ENCODE measurements at regions not wholly inside any gene's neighbourhood (a gene's known extent, or its start where the extent isn't known, plus 50 kb on each side); places are given as distances from the start of the nearest gene placed in this dataset.
"Not testable (repeated sequence)": the region's sequence is repeated elsewhere in the genome, so short reads cannot be mapped to it uniquely, and the experiment has no call there.

DNA sequence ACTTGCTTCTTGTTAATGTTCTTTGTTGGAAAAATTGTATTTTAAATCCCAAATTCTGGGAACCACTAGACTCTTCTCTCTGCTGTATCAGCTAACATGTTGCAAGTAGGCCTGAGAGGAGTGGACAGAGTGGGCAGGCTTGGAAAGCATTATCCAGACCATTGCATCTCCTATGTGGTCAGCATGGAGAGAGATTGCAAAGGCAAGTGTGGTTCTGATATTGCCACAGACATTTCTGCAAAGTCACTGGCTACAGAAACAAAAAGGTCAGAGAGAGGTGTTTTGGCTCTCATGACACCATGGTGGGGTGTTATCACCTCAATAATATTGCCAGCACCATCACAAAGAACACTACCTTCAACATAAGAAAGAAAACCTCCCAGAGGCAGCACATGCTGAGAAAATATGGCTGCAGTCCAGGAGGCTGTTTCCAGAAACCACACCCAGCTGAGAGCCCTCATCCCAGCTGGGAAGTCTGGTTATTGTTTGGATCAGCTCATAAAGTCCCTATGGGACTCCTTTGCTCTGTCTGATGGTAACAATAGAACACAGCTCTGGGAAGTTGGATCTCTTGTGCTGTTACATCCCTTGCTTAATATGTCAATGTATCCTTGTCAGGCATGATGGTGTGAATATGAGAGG lies 78.2 kb upstream of the TBX18 start:
- TF ChIP-seq, protein P1, sequence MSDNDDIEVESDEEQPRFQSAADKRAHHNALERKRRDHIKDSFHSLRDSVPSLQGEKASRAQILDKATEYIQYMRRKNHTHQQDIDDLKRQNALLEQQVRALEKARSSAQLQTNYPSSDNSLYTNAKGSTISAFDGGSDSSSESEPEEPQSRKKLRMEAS (IDR thresholded peaks at IDR 0.05; ENCODE audit: low read depth, low read length) = no peak
- H3K4me3 ChIP-seq (ENCODE audit: low read depth, low read length) = no peak overlapping the region
- no peak for DNase-seq (ENCODE audit: low read depth)

DNA sequence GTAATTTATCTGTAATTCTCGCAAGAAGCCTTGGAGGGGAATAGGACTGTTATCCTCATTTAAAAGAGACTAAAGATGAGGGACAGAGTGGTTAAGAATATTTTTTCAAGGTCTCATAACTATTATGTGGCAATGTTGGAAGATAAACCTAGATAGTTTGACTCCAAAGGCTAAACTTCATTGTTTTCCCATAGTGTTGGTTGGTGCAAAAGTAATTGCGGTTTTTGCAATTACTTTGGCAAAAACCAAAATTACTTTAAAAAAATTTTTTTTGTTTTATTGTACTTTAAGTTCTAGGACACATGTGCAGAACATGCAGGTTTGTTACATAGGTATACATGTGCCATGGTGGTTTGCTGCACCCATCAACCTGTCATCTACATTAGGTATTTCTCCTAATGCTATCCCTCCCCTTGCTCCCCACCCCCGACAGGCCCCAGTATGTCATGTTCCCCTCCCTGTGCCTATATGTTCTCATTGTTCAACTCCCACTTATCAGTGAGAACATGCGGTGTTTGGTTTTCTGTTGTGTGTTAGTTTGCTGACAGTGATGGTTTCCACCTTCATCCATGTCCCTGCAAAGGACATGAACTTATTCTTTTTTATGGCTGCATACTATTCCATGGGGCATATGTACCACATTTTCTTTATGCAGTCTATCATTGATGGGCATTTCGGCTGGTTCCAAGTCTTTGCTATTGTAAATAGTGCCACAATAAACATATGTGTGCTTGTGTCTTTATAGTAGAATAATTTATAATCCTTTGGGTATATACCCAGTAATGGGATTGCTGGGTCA lies 72.9 kb upstream of the TBX18 start:
- DNase-seq (ENCODE audit: low read depth); H3K4me3 ChIP-seq (ENCODE audit: low read depth, low read length): not testable (repeated sequence)

DNA sequence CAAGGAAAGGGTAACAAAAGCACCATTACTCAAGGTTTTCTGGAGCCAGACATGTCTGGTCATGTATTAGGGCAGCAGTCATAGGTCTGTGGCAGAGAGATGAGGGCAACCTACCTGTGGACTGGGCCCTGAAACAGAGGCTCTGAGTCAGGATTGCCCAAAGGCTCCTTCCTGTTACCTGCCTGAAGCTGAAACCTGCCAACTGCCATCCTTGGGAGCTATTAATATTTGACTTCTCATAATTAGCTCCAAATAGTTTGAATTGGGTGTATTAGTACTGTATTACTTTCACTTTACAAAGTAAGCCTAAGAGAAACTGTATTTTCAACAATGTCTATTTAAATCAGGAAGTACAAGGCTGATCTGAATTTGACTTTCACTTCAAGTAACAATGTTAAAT lies 72.0 kb upstream of the TBX18 start:
- DNase-seq (ENCODE audit: low read depth) = no peak
- TF ChIP-seq POLR2A (IDR thresholded peaks at IDR 0.05; ENCODE audit: extremely low read depth, insufficient read length) = no peak
- no peak for TF ChIP-seq MYC (IDR thresholded peaks at IDR 0.05; ENCODE audit: low read depth, low read length)
- TF ChIP-seq, protein P2, sequence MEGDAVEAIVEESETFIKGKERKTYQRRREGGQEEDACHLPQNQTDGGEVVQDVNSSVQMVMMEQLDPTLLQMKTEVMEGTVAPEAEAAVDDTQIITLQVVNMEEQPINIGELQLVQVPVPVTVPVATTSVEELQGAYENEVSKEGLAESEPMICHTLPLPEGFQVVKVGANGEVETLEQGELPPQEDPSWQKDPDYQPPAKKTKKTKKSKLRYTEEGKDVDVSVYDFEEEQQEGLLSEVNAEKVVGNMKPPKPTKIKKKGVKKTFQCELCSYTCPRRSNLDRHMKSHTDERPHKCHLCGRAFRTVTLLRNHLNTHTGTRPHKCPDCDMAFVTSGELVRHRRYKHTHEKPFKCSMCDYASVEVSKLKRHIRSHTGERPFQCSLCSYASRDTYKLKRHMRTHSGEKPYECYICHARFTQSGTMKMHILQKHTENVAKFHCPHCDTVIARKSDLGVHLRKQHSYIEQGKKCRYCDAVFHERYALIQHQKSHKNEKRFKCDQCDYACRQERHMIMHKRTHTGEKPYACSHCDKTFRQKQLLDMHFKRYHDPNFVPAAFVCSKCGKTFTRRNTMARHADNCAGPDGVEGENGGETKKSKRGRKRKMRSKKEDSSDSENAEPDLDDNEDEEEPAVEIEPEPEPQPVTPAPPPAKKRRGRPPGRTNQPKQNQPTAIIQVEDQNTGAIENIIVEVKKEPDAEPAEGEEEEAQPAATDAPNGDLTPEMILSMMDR (IDR thresholded peaks at IDR 0.05; ENCODE audit: low read depth, low read length) = no peak
- TF ChIP-seq, protein P1 (IDR thresholded peaks at IDR 0.05; ENCODE audit: low read depth, low read length) = no peak
- no peak overlapping the region for H3K4me3 ChIP-seq (ENCODE audit: low read depth, low read length)

DNA sequence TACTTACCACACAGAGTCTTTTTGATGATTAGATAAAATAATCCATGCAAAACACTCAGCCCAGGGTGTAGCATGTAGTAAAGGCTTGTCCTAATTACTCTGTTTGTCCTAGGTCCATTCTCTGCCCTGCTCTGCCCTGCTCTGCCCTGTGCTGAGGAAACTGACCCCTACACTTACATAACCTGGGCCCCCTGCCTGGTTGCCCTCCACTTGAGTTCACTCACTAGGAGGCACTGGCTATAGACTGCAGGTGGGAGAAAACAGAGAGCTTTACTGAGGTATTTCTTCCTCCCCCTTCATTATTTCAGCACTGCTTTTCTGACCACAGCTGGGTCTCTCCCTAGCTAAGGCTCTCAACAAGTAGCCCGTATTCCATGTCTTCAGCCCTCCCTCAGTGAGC lies 70.9 kb upstream of the TBX18 start:
- no peak overlapping the region for H3K4me3 ChIP-seq (ENCODE audit: low read depth, low read length)
- no peak for DNase-seq (ENCODE audit: low read depth)
- no peak for TF ChIP-seq MYC (IDR thresholded peaks at IDR 0.05; ENCODE audit: low read depth, low read length)
- no peak for TF ChIP-seq POLR2A (IDR thresholded peaks at IDR 0.05; ENCODE audit: extremely low read depth, insufficient read length)
- TF ChIP-seq, protein P2 (IDR thresholded peaks at IDR 0.05; ENCODE audit: low read depth, low read length) = no peak
- TF ChIP-seq, protein P1 (IDR thresholded peaks at IDR 0.05; ENCODE audit: low read depth, low read length) = no peak

DNA sequence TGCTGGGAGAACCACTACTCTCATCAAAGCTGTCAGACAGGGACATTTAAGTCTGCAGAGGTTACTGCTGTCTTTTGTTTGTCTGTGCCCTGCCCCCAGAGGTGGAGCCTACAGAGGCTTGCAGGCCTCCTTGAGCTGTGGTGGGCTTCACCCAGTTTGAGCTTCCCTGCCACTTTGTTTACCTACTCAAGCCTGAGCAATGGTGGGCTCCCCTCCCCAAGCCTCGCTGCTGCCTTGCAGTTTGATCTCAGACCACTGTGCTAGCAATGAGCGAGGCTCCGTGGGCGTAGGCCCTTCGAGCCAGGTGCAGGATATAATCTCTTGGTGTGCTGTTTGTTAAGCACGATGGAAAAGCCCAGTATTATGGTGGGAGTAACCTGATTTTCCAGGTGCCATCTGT lies 67.5 kb upstream of the TBX18 start:
- H3K4me3 ChIP-seq (ENCODE audit: low read depth, low read length); DNase-seq (ENCODE audit: low read depth): not testable (repeated sequence)

DNA sequence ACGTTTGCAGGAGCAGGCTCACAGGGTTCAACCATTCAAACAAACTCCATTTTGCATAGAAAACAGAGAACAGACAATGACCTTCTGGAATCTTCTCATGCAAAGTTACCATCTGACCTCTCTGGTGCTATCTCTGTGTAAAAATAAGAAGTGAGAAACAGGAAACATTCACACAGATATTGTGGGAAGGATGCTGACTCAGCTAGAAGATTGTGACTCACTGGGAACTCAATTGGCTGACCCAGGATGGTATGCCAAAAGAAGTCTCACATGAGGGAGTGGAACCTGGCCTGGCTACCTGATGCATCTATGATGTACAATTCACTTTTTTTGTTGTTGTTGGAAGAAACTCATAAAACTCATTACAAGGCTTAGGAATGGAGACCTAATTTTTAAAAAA lies 61.1 kb upstream of the TBX18 start:
- TF ChIP-seq, protein P2 (IDR thresholded peaks at IDR 0.05; ENCODE audit: low read depth, low read length) = no peak
- no peak for TF ChIP-seq POLR2A (IDR thresholded peaks at IDR 0.05; ENCODE audit: extremely low read depth, insufficient read length)
- TF ChIP-seq, protein P1 (IDR thresholded peaks at IDR 0.05; ENCODE audit: low read depth, low read length) = no peak
- no peak for TF ChIP-seq MYC (IDR thresholded peaks at IDR 0.05; ENCODE audit: low read depth, low read length)
- peak; percentile 5 for DNase-seq (ENCODE audit: low read depth)
- no peak overlapping the region for H3K4me3 ChIP-seq (ENCODE audit: low read depth, low read length)

DNA sequence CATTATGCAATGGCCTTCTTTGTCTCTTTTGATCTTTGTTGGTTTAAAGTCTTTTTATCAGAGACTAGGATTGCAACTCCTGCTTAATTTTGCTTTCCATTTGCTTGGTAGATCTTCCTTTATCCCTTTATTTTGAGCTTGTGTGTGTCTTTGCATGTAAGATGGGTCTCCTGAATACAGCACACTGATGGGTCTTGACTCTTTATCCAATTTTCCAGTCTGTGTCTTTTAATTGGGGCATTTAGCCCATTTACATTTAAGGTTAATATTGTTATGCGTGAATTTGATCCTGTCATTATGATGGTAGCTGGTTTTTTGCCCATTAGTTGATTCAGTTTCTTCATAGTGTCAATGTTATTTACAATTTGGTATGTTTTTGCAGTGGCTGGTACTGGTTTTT lies 56.9 kb upstream of the TBX18 start:
- DNase-seq (ENCODE audit: low read depth); H3K4me3 ChIP-seq (ENCODE audit: low read depth, low read length): not testable (repeated sequence)

DNA sequence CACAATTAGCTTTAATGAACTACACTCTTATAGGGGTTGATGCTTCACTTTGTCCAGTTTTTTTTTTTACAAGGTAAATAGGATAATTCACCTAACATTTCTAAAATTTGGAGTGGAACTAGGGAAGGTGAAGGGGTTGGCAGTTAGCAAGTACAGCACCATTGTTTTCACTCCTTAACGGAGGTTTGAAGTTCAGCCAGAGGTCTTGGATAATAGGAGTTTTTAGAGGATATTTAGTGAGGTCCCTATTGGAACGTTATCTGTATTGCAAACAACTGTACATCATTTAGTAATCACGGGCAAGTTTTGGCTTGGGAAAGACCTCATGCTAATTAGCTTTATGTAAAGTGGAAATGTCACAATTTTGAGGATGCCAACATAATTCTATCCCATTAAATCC lies 52.3 kb upstream of the TBX18 start:
- no peak for DNase-seq (ENCODE audit: low read depth)

More for the DNA sequence above, 52.3 kb upstream of the TBX18 start:
- TF ChIP-seq MYC (IDR thresholded peaks at IDR 0.05; ENCODE audit: low read depth, low read length) = no peak
- no peak overlapping the region for H3K4me3 ChIP-seq (ENCODE audit: low read depth, low read length)
